Osteocyte (in vitro differentiated cells): ENCODE measurements at regions not wholly inside any gene's neighbourhood (a gene's known extent, or its start where the extent isn't known, plus 50 kb on each side); places are given as distances from the start of the nearest gene placed in this dataset.

Experiments used
- DNase-seq: peaks from one replicate; pipeline ENCODE4 v3.0.0; 2021; ENCODE audit warnings: mixed read lengths; ENCODE audit not compliant: unreplicated experiment; ENCODE audit errors: extremely low spot score
- H3K27ac Mint-ChIP-seq: one replicate; pipeline ENCODE4 v1.8.0; 2021; ENCODE audit warnings: mild to moderate bottlenecking, mixed read lengths; ENCODE audit not compliant: unreplicated experiment
- H3K27me3 Mint-ChIP-seq: one replicate; pipeline ENCODE4 v1.8.0; 2021; ENCODE audit warnings: mixed read lengths; ENCODE audit not compliant: unreplicated experiment
- H3K36me3 Mint-ChIP-seq: one replicate; pipeline ENCODE4 v1.8.0; 2021; ENCODE audit warnings: mixed read lengths; ENCODE audit not compliant: unreplicated experiment
- H3K4me1 Mint-ChIP-seq: one replicate; pipeline ENCODE4 v1.8.0; 2021; ENCODE audit warnings: mixed read lengths; ENCODE audit not compliant: unreplicated experiment
- H3K4me3 Mint-ChIP-seq: one replicate; pipeline ENCODE4 v1.8.0; 2021; ENCODE audit warnings: mild to moderate bottlenecking, moderate library complexity, mixed read lengths; ENCODE audit not compliant: unreplicated experiment
- H3K9me3 Mint-ChIP-seq: one replicate; pipeline ENCODE4 v1.8.0; 2021; ENCODE audit warnings: mixed read lengths; ENCODE audit not compliant: unreplicated experiment
- TF ChIP-seq, protein P1 (sequence below): fragments of 200-600 bp; sonication (generic); IDR thresholded peaks from 2 replicates; pipeline ENCODE4 v1.5.0; 2021; ENCODE audit warnings: antibody characterized with exemption, mild to moderate bottlenecking, moderate library complexity

- TF ChIP-seq, protein P1, sequence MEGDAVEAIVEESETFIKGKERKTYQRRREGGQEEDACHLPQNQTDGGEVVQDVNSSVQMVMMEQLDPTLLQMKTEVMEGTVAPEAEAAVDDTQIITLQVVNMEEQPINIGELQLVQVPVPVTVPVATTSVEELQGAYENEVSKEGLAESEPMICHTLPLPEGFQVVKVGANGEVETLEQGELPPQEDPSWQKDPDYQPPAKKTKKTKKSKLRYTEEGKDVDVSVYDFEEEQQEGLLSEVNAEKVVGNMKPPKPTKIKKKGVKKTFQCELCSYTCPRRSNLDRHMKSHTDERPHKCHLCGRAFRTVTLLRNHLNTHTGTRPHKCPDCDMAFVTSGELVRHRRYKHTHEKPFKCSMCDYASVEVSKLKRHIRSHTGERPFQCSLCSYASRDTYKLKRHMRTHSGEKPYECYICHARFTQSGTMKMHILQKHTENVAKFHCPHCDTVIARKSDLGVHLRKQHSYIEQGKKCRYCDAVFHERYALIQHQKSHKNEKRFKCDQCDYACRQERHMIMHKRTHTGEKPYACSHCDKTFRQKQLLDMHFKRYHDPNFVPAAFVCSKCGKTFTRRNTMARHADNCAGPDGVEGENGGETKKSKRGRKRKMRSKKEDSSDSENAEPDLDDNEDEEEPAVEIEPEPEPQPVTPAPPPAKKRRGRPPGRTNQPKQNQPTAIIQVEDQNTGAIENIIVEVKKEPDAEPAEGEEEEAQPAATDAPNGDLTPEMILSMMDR, result no peak
- peaks cover 18% of the 10 kb centered on the region for H3K4me1 Mint-ChIP-seq
- H3K27ac Mint-ChIP-seq, result peak overlapping the region; percentile 16
- H3K27me3 Mint-ChIP-seq, result no peaks in the 10 kb centered on the region
- no peaks in the 10 kb centered on the region for H3K9me3 Mint-ChIP-seq
- H3K4me3 Mint-ChIP-seq, result no peak overlapping the region
- H3K36me3 Mint-ChIP-seq, result no peaks in the 10 kb centered on the region
- no peak for DNase-seq
Observed at GRCh38 chr11:97965849-97966646, 1054.7 kb upstream of the CNTN5 start.

DNA sequence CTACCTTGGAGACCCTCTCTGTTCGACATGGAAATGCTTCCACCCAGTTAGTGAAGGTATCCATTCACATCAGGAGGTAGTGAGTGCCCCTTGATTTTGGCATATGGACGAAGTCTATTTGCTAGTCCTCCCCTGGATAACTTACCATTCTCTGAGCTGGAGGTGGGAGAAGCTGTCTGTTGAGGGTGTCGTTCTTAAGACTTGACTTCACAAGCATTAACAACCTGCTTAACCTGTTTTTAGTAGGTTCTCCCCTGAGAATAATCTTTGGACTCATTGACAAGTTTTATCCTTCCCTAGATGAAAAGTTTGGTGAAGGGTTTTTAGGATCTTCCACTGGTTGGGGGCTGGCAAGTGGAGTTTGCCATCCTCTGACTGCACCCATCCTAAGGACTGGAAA, 1053.8 kb upstream of the CNTN5 start:
- no peak overlapping the region for H3K27ac Mint-ChIP-seq
- TF ChIP-seq, protein P1, result no peak
- H3K4me1 Mint-ChIP-seq, result peaks cover 18% of the 10 kb centered on the region
- H3K36me3 Mint-ChIP-seq, result no peaks in the 10 kb centered on the region
- no peaks in the 10 kb centered on the region for H3K27me3 Mint-ChIP-seq
- H3K9me3 Mint-ChIP-seq, result no peaks in the 10 kb centered on the region
- H3K4me3 Mint-ChIP-seq, result no peak overlapping the region
- DNase-seq, result no peak

GRCh38 chr11:97968071-97968470, 1052.7 kb upstream of the CNTN5 start:
- no peaks in the 10 kb centered on the region for H3K36me3 Mint-ChIP-seq
- H3K27me3 Mint-ChIP-seq, result no peaks in the 10 kb centered on the region
- DNase-seq, result no peak
- TF ChIP-seq, protein P1, result no peak
- no peaks in the 10 kb centered on the region for H3K9me3 Mint-ChIP-seq
- no peak overlapping the region for H3K4me3 Mint-ChIP-seq
- peaks cover 18% of the 10 kb centered on the region for H3K4me1 Mint-ChIP-seq
- H3K27ac Mint-ChIP-seq, result no peak overlapping the region

GRCh38 chr11:97972731-97973130, 1048.0 kb upstream of the CNTN5 start:
- TF ChIP-seq, protein P1, result no peak
- Mint-ChIP-seq H3K4me3 (no peak overlapping the region), H3K36me3 (no peaks in the 10 kb centered on the region), H3K4me1 (peaks cover 2% of the 10 kb centered on the region), H3K9me3 (no peaks in the 10 kb centered on the region), H3K27ac (no peak overlapping the region), H3K27me3 (no peaks in the 10 kb centered on the region)
- DNase-seq, result no peak

- Mint-ChIP-seq H3K4me3 (no peak overlapping the region), H3K36me3 (no peaks in the 10 kb centered on the region), H3K27me3 (no peaks in the 10 kb centered on the region), H3K9me3 (no peaks in the 10 kb centered on the region), H3K27ac (no peak overlapping the region), H3K4me1 (peaks cover 2% of the 10 kb centered on the region)
- DNase-seq, result no peak
- TF ChIP-seq, protein P1, result no peak
Observed at GRCh38 chr11:97973352-97973857, 1047.3 kb upstream of the CNTN5 start.
